B cell (primary cell): ENCODE measurements at regions not wholly inside any gene's neighbourhood (a gene's known extent, or its start where the extent isn't known, plus 50 kb on each side); places are given as distances from the start of the nearest gene placed in this dataset.

Source experiments
- ATAC-seq: fragments of 200-7000 bp; cut with Tn5 transposase; one replicate; pipeline ENCODE4 v1.10.0; 2021; ENCODE audit warnings: low read depth, mild to moderate bottlenecking, moderate number of reproducible peaks, moderate library complexity
- CTCF ChIA-PET: fragments of 350-600 bp; sonication (Branson Sonifier 250); formaldehyde crosslinking; loops from one replicate; lab custom pipeline; 2021; ENCODE audit warnings: antibody characterized with exemption, inconsistent platforms; lab: Charles Lee
- POLR2A ChIA-PET: fragments of 350-600 bp; sonication (Branson Sonifier 250); formaldehyde crosslinking; loops from one replicate; lab custom pipeline; 2021; ENCODE audit warnings: antibody characterized with exemption; lab: Charles Lee
- DNase-seq: peaks from one replicate; pipeline ENCODE4 v3.0.0; 2013
- H2AFZ ChIP-seq: 2 replicates; pipeline ENCODE4 v1.6.1; 2012; ENCODE audit warnings: mild to moderate bottlenecking, low read depth, low read length; ENCODE audit not compliant: insufficient read depth, poor library complexity, severe bottlenecking
- H3K27ac ChIP-seq, 2 donors: 1 replicate in 1 of 2; 2 replicates in 1 of 2; pipeline ENCODE4 v1.5.1; 2012 to 2013; ENCODE audit warnings: low read length in 2 of 2, mild to moderate bottlenecking in 2 of 2, moderate library complexity in 1 of 2
- H3K27me3 ChIP-seq, 4 experiments: fragments of 200-600 bp in 1 of 4; sonication (generic) in 1 of 4; replicated peaks in 1 of 4; 1 replicate in 2 of 4; 2 replicates in 2 of 4; pipeline versions ENCODE4 v1.6.1 to v1.7.0; 2013 to 2016; ENCODE audit warnings: low read length in 3 of 4, mild to moderate bottlenecking in 2 of 4, mixed read lengths in 1 of 4, moderate library complexity in 1 of 4; ENCODE audit not compliant: insufficient read depth in 4 of 4, control insufficient read depth in 3 of 4; ENCODE audit errors: control extremely low read depth in 1 of 4
- H3K36me3 ChIP-seq, 2 experiments: replicated peaks in 1 of 2; 1 replicate in 1 of 2; 2 replicates in 1 of 2; pipeline versions ENCODE4 v1.6.1 to v1.7.1; 2013; ENCODE audit warnings: low read length in 1 of 2; ENCODE audit not compliant: insufficient read depth in 2 of 2, control insufficient read depth in 1 of 2; ENCODE audit errors: control extremely low read depth in 1 of 2, extremely low read depth in 1 of 2
- H3K4me1 ChIP-seq, 2 donors: fragments of 200-600 bp in 1 of 2; sonication (generic) in 1 of 2; 1 replicate in 1 of 2; 2 replicates in 1 of 2; pipeline versions ENCODE4 v1.5.1 to v1.6.1; 2013 to 2017; ENCODE audit warnings: low read length in 2 of 2; ENCODE audit not compliant: control insufficient read depth in 2 of 2, insufficient read depth in 2 of 2
- H3K4me2 ChIP-seq: replicated peaks from 2 replicates; pipeline ENCODE3; 2012; ENCODE audit warnings: mild to moderate bottlenecking, low read depth, low read length; ENCODE audit not compliant: poor library complexity, severe bottlenecking
- H3K4me3 ChIP-seq, 5 experiments: fragments of 200-600 bp in 1 of 5; sonication (generic) in 1 of 5; 1 replicate in 3 of 5; 2 replicates in 2 of 5; pipeline versions ENCODE4 v1.5.1 to v1.7.0; 2011 to 2016; ENCODE audit warnings: low read length in 4 of 5, mild to moderate bottlenecking in 4 of 5, low read depth in 2 of 5, control low read depth in 1 of 5, moderate library complexity in 1 of 5; ENCODE audit not compliant: insufficient read depth in 1 of 5; ENCODE audit errors: control extremely low read depth in 1 of 5, extremely low read depth in 1 of 5
- H3K79me2 ChIP-seq: fragments of 200-600 bp; sonication (generic); one replicate; pipeline ENCODE4 v1.6.0; 2016; ENCODE audit warnings: low read length; ENCODE audit not compliant: control insufficient read depth, insufficient read depth
- H3K9ac ChIP-seq: fragments of 200-600 bp; sonication (generic); 2 replicates; pipeline ENCODE4 v1.6.1; 2017; ENCODE audit warnings: mild to moderate bottlenecking, low read length, moderate library complexity
- H3K9me3 ChIP-seq, 3 donors: one replicate each; pipeline versions ENCODE4 v1.6.1 to v1.7.1; 2013; ENCODE audit warnings: low read length in 2 of 3; ENCODE audit not compliant: control insufficient read depth in 2 of 3, insufficient read depth in 1 of 3; ENCODE audit errors: control extremely low read depth in 1 of 3
- H4K20me1 ChIP-seq: 2 replicates; pipeline ENCODE4 v1.6.0; 2012; ENCODE audit warnings: mild to moderate bottlenecking, low read length; ENCODE audit not compliant: insufficient read depth, control insufficient read depth, poor library complexity, severe bottlenecking
- H3K27ac Mint-ChIP-seq: one replicate; pipeline ENCODE4 v1.8.0; 2021; ENCODE audit warnings: mixed read lengths
- H3K27me3 Mint-ChIP-seq: one replicate; pipeline ENCODE4 v1.8.0; 2021; ENCODE audit warnings: mixed read lengths
- H3K4me1 Mint-ChIP-seq: one replicate; pipeline ENCODE4 v1.8.0; 2021; ENCODE audit warnings: mixed read lengths
- H3K4me3 Mint-ChIP-seq: one replicate; pipeline ENCODE4 v1.8.0; 2021; ENCODE audit warnings: mixed read lengths
- H3K9me3 Mint-ChIP-seq: one replicate; pipeline ENCODE4 v1.8.0; 2022; ENCODE audit warnings: mixed read lengths; ENCODE audit not compliant: insufficient read depth
- EZH2 ChIP-seq: IDR thresholded peaks from 2 replicates; pipeline ENCODE4 v1.6.1; 2012; ENCODE audit warnings: borderline replicate concordance, low read depth, mild to moderate bottlenecking, moderate library complexity, low read length; ENCODE audit not compliant: insufficient read depth, poor library complexity, severe bottlenecking
- WGBS: methylation state at CpG from one replicate; pipeline ENCODE4 v1.1.5; 2013; ENCODE audit warnings: missing lambda C conversion rate; ENCODE audit not compliant: insufficient coverage; 5-methylcytosine and 5-hydroxymethylcytosine counted together
- intact Hi-C: fragments of 100-400 bp; cut with micrococcal nuclease; formaldehyde crosslinking; loops from one replicate; pipeline ENCODE4 v1.10.0; 2022
- TF ChIP-seq, protein P1 (sequence below): fragments of 200-600 bp; IDR thresholded peaks from one replicate; pipeline ENCODE4 v1.8.0; 2022; ENCODE audit warnings: antibody characterized with exemption, mild to moderate bottlenecking

DNA sequence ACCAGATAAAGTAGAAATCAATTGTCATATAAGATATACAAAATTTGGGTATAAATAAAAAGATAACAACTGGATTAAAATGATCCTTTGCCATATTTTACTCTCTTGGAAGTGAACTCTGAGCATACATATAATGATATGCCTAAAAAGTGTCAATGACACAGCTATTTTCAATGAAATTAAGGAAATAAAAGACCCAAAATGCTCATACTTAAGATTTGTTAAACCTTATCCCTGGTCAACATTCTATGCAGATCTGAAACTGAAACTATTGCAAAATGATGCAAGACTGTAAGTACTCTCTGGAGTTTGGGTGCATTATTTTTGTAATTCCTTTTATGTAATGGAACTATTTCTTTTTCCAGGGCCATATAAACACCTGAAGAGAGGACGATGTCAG lies 119.0 kb upstream of the SGK1 start:
- Histone ChIP-seq H2AFZ (peak overlapping the region; percentile 36), H3K9me3 (no peaks in the 10 kb centered on the region), H3K36me3 (no peaks in the 10 kb centered on the region), H3K4me2 (peak overlapping the region; percentile 49), H3K9ac (no peak overlapping the region), H3K4me1 (peaks cover 6 to 14% of the 10 kb centered on the region in 2 donors), H4K20me1 (no peaks in the 10 kb centered on the region), H3K79me2 (no peaks in the 10 kb centered on the region), H3K27ac (no peak overlapping the region), H3K27me3 (no peaks in the 10 kb centered on the region), H3K4me3 (no peak overlapping the region)
- H3K9me3 Mint-ChIP-seq: no peaks in the 10 kb centered on the region
- WGBS: 67% methylated on average over 1 of the region's 1 CpG
- ATAC-seq (peak; percentile 14), DNase-seq (peak; percentile 16)
- intact Hi-C loops: loop anchor here (1.0 to 10.0 kb wide), 4 partner anchors 65 to 262 kb away; no protein-coding TSS in a partner anchor
- CTCF ChIA-PET: interaction anchor here (1.0 to 2.4 kb wide), 5 partner anchors 9 to 259 kb away, joined by 3 to 10 read pairs (median 4); no protein-coding TSS in a partner anchor
- H3K4me1 Mint-ChIP-seq: peaks cover 20% of the 10 kb centered on the region
- POLR2A ChIA-PET: no interaction called here
- TF ChIP-seq, protein P1, sequence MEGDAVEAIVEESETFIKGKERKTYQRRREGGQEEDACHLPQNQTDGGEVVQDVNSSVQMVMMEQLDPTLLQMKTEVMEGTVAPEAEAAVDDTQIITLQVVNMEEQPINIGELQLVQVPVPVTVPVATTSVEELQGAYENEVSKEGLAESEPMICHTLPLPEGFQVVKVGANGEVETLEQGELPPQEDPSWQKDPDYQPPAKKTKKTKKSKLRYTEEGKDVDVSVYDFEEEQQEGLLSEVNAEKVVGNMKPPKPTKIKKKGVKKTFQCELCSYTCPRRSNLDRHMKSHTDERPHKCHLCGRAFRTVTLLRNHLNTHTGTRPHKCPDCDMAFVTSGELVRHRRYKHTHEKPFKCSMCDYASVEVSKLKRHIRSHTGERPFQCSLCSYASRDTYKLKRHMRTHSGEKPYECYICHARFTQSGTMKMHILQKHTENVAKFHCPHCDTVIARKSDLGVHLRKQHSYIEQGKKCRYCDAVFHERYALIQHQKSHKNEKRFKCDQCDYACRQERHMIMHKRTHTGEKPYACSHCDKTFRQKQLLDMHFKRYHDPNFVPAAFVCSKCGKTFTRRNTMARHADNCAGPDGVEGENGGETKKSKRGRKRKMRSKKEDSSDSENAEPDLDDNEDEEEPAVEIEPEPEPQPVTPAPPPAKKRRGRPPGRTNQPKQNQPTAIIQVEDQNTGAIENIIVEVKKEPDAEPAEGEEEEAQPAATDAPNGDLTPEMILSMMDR: no peak
- no peak for TF ChIP-seq EZH2
- H3K4me3 Mint-ChIP-seq: peak overlapping the region; percentile 81
- H3K27ac Mint-ChIP-seq: peak overlapping the region; percentile 63
- no peaks in the 10 kb centered on the region for H3K27me3 Mint-ChIP-seq

DNA sequence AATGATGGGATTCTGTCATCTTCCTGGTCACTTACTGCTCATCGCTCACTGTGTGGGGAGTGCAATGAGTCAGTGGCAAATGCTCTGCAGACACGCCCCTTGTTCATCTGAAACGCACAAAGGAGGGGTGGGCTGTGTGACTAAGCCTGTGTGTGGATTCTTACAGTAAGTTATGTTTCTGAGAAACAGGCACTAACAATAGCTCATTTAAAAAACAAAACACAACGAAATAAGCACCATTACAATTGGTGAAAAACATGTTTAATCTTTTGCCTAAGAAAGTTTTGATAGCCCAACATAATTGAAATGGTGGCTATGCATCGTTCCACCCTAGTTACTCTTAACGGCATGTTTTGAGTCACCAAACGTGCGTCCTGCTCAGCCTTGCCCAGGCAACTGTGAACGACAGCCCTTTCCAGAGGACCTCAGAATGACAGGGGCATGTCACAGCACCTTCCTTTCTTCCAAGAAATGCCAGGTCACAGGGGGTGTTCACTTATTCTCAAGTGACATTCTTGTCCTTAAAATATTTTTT lies 118.4 kb upstream of the SGK1 start:
- Histone ChIP-seq H3K9me3 (no peaks in the 10 kb centered on the region), H3K27me3 (no peaks in the 10 kb centered on the region), H3K9ac (peak overlapping the region; percentile 46), H3K27ac (no peak overlapping the region), H3K4me2 (peak overlapping the region; percentile 49), H3K4me3 (peak overlapping the region in 3 of 5 experiments; percentile 12 to 31 (median 26)), H3K4me1 (peaks cover 6 to 14% of the 10 kb centered on the region in 2 donors), H2AFZ (peak overlapping the region; percentile 27), H3K79me2 (no peaks in the 10 kb centered on the region), H3K36me3 (no peaks in the 10 kb centered on the region), H4K20me1 (no peaks in the 10 kb centered on the region)
- 78% methylated on average over 6 of the region's 9 CpGs for WGBS
- ATAC-seq (peak; percentile 79), DNase-seq (peak; percentile 27)
- intact Hi-C loops: loop anchor here (1.0 to 10.0 kb wide), 3 partner anchors 64 to 261 kb away; no protein-coding TSS in a partner anchor
- ChIA-PET CTCF (interaction anchor here (1.1 to 1.4 kb wide), 2 partner anchors 200 to 258 kb away, joined by 3 to 4 read pairs; no protein-coding TSS in a partner anchor), POLR2A (no interaction called here)
- Mint-ChIP-seq H3K27ac (peak overlapping the region; percentile 84), H3K9me3 (no peaks in the 10 kb centered on the region), H3K4me1 (peaks cover 20% of the 10 kb centered on the region), H3K4me3 (peak overlapping the region; percentile 81), H3K27me3 (no peaks in the 10 kb centered on the region)
- TF ChIP-seq, protein P1: no peak
- TF ChIP-seq EZH2: no peak
